ENCODE measurements at regions not wholly inside any gene's neighbourhood (a gene's known extent, or its start where the extent isn't known, plus 50 kb on each side); places are given as distances from the start of the nearest gene placed in this dataset.

GRCh38 chr15:88403351-88403791 is 63.8 kb downstream of the MRPL46 start:
- DNase-seq (ENCODE audit: low read depth in 2 of 2): no peak

GRCh38 chr15:88401996-88402656 is 65.1 kb downstream of the MRPL46 start:
- DNase-seq (ENCODE audit: low read depth in 2 of 2): no peak

- no peak for DNase-seq (ENCODE audit: low read depth in 2 of 2)
Measured at GRCh38 chr15:88401251-88401995, 65.8 kb downstream of the MRPL46 start.

- no peak for DNase-seq (ENCODE audit: low read depth in 2 of 2)
Measured at GRCh38 chr15:88400591-88401250, 66.5 kb downstream of the MRPL46 start.

GRCh38 chr15:88400084-88400483 is 67.1 kb downstream of the MRPL46 start:
- no peak for DNase-seq (ENCODE audit: low read depth in 2 of 2)

- DNase-seq (ENCODE audit: low read depth in 2 of 2): no peak
Measured at GRCh38 chr15:88399021-88399685, 68.0 kb downstream of the MRPL46 start.

- DNase-seq (ENCODE audit: low read depth in 2 of 2): no peak
Measured at GRCh38 chr15:88398011-88398410, 69.2 kb downstream of the MRPL46 start.

GRCh38 chr15:88397506-88397905 is 69.7 kb downstream of the MRPL46 start:
- no peak for DNase-seq (ENCODE audit: low read depth in 2 of 2)

- no peak for DNase-seq (ENCODE audit: low read depth in 2 of 2)
Measured at GRCh38 chr15:88395872-88396781, 71.1 kb downstream of the MRPL46 start.

- DNase-seq (ENCODE audit: low read depth in 2 of 2): no peak
Measured at GRCh38 chr15:88395241-88395640, 71.9 kb downstream of the MRPL46 start.

GRCh38 chr15:88394553-88395145 is 72.5 kb downstream of the MRPL46 start:
- DNase-seq (ENCODE audit: low read depth in 2 of 2): no peak

- no peak for DNase-seq (ENCODE audit: low read depth in 2 of 2)
Measured at GRCh38 chr15:88393719-88394519, 73.3 kb downstream of the MRPL46 start.

GRCh38 chr15:88391700-88392099 is 75.5 kb downstream of the MRPL46 start:
- DNase-seq (ENCODE audit: low read depth in 2 of 2): no peak

GRCh38 chr15:88391006-88391405 is 76.2 kb downstream of the MRPL46 start:
- DNase-seq (ENCODE audit: low read depth in 2 of 2): no peak

- no peak for DNase-seq (ENCODE audit: low read depth in 2 of 2)
Measured at GRCh38 chr15:88390164-88390901, 76.9 kb downstream of the MRPL46 start.

GRCh38 chr15:88389120-88389519 is 78.1 kb downstream of the MRPL46 start:
- no peak for DNase-seq (ENCODE audit: low read depth in 2 of 2)

GRCh38 chr15:88388686-88389085 is 78.5 kb downstream of the MRPL46 start:
- no peak for DNase-seq (ENCODE audit: low read depth in 2 of 2)

GRCh38 chr15:88385078-88385700 is 82.0 kb downstream of the MRPL46 start:
- DNase-seq (ENCODE audit: low read depth in 2 of 2): no peak

- no peak for DNase-seq (ENCODE audit: low read depth in 2 of 2)
Measured at GRCh38 chr15:88383354-88383753, 83.8 kb downstream of the MRPL46 start.
